NCI-H774 (cell line): ENCODE measurements at regions not wholly inside any gene's neighbourhood (a gene's known extent, or its start where the extent isn't known, plus 50 kb on each side); places are given as distances from the start of the nearest gene placed in this dataset.

Experiments used
- DNase-seq: peaks from one replicate; lab custom pipeline; 2025; lab: John Stamatoyannopoulos, UW

GRCh38 chr12:65598688-65599087, 225.6 kb upstream of the HMGA2 start:
- DNase-seq: no peak

GRCh38 chr12:65602253-65602609, 222.1 kb upstream of the HMGA2 start:
- DNase-seq: no peak

GRCh38 chr12:65602610-65603295, 221.5 kb upstream of the HMGA2 start:
- peak; percentile 44 for DNase-seq

- no peak for DNase-seq
These were observed 220.6 kb upstream of the HMGA2 start for GRCh38 chr12:65603438-65604351.

- no peak for DNase-seq
These were observed 219.3 kb upstream of the HMGA2 start for GRCh38 chr12:65605019-65605418.

- no peak for DNase-seq
These were observed 218.1 kb upstream of the HMGA2 start for GRCh38 chr12:65606008-65606766.

- DNase-seq: no peak
These were observed 216.9 kb upstream of the HMGA2 start for GRCh38 chr12:65607401-65607841.

- no peak for DNase-seq
These were observed 215.9 kb upstream of the HMGA2 start for GRCh38 chr12:65608319-65608916.

- no peak for DNase-seq
These were observed 214.9 kb upstream of the HMGA2 start for GRCh38 chr12:65609359-65609771.

GRCh38 chr12:65611396-65611795, 212.9 kb upstream of the HMGA2 start:
- DNase-seq: no peak

- no peak for DNase-seq
These were observed 211.8 kb upstream of the HMGA2 start for GRCh38 chr12:65612440-65612839.

GRCh38 chr12:65613692-65614091, 210.6 kb upstream of the HMGA2 start:
- no peak for DNase-seq

GRCh38 chr12:65614259-65614889, 209.9 kb upstream of the HMGA2 start:
- no peak for DNase-seq

GRCh38 chr12:65615118-65615517, 209.2 kb upstream of the HMGA2 start:
- DNase-seq: no peak

GRCh38 chr12:65616022-65616421, 208.3 kb upstream of the HMGA2 start:
- no peak for DNase-seq

- no peak for DNase-seq
These were observed 205.7 kb upstream of the HMGA2 start for GRCh38 chr12:65618588-65618987.

- DNase-seq: no peak
These were observed 205.3 kb upstream of the HMGA2 start for GRCh38 chr12:65619018-65619417.

GRCh38 chr12:65620046-65620445, 204.2 kb upstream of the HMGA2 start:
- DNase-seq: no peak

- DNase-seq: no peak
These were observed 202.2 kb upstream of the HMGA2 start for GRCh38 chr12:65622056-65622455.

- DNase-seq: no peak
These were observed 200.8 kb upstream of the HMGA2 start for GRCh38 chr12:65623507-65623906.

- DNase-seq: no peak
These were observed 199.7 kb upstream of the HMGA2 start for GRCh38 chr12:65624554-65625086.
